ENCODE measurements at regions not wholly inside any gene's neighbourhood (a gene's known extent, or its start where the extent isn't known, plus 50 kb on each side); places are given as distances from the start of the nearest gene placed in this dataset.

GRCh38 chr15:70318594-70319465, 221.1 kb upstream of the TLE3 start:
- DNase-seq (ENCODE audit: low read depth in 4 of 4, low spot score in 3 of 4) = no peak

GRCh38 chr15:70316059-70316600, 218.4 kb upstream of the TLE3 start:
- no peak for DNase-seq (ENCODE audit: low read depth in 4 of 4, low spot score in 3 of 4)

- no peak for DNase-seq (ENCODE audit: low read depth in 4 of 4, low spot score in 3 of 4)
Observed at GRCh38 chr15:70315431-70315830, 217.7 kb upstream of the TLE3 start.

GRCh38 chr15:70314688-70315087, 217.0 kb upstream of the TLE3 start:
- DNase-seq (ENCODE audit: low read depth in 4 of 4, low spot score in 3 of 4) = no peak

GRCh38 chr15:70314018-70314354, 216.3 kb upstream of the TLE3 start:
- DNase-seq (ENCODE audit: low read depth in 4 of 4, low spot score in 3 of 4) = no peak

- DNase-seq (ENCODE audit: low read depth in 4 of 4, low spot score in 3 of 4) = no peak
Observed at GRCh38 chr15:70313099-70314017, 215.6 kb upstream of the TLE3 start.

GRCh38 chr15:70311821-70312220, 214.1 kb upstream of the TLE3 start:
- DNase-seq (ENCODE audit: low read depth in 4 of 4, low spot score in 3 of 4) = no peak

GRCh38 chr15:70309716-70310115, 212.0 kb upstream of the TLE3 start:
- DNase-seq (ENCODE audit: low read depth in 4 of 4, low spot score in 3 of 4) = no peak

- DNase-seq (ENCODE audit: low read depth in 4 of 4, low spot score in 3 of 4) = no peak
Observed at GRCh38 chr15:70308735-70309434, 211.2 kb upstream of the TLE3 start.

- DNase-seq (ENCODE audit: low read depth in 4 of 4, low spot score in 3 of 4) = no peak
Observed at GRCh38 chr15:70308011-70308734, 210.5 kb upstream of the TLE3 start.

- no peak for DNase-seq (ENCODE audit: low read depth in 4 of 4, low spot score in 3 of 4)
Observed at GRCh38 chr15:70306582-70306981, 208.9 kb upstream of the TLE3 start.

- no peak for DNase-seq (ENCODE audit: low read depth in 4 of 4, low spot score in 3 of 4)
Observed at GRCh38 chr15:70306081-70306480, 208.4 kb upstream of the TLE3 start.

GRCh38 chr15:70303981-70304380, 206.3 kb upstream of the TLE3 start:
- DNase-seq (ENCODE audit: low read depth in 4 of 4, low spot score in 3 of 4) = no peak

- no peak for DNase-seq (ENCODE audit: low read depth in 4 of 4, low spot score in 3 of 4)
Observed at GRCh38 chr15:70302360-70302759, 204.6 kb upstream of the TLE3 start.

GRCh38 chr15:70301396-70301795, 203.7 kb upstream of the TLE3 start:
- DNase-seq (ENCODE audit: low read depth in 4 of 4, low spot score in 3 of 4) = no peak

GRCh38 chr15:70299931-70300869, 202.5 kb upstream of the TLE3 start:
- DNase-seq (ENCODE audit: low read depth in 4 of 4, low spot score in 3 of 4) = no peak

GRCh38 chr15:70297465-70298058, 199.8 kb upstream of the TLE3 start:
- DNase-seq (ENCODE audit: low read depth in 4 of 4, low spot score in 3 of 4) = no peak

GRCh38 chr15:70294731-70295305, 197.1 kb upstream of the TLE3 start:
- DNase-seq (ENCODE audit: low read depth in 4 of 4, low spot score in 3 of 4) = no peak

All from right renal pelvis (tissue), 4 donors.